ENCODE measurements at regions not wholly inside any gene's neighbourhood (a gene's known extent, or its start where the extent isn't known, plus 50 kb on each side); places are given as distances from the start of the nearest gene placed in this dataset.

GRCh38 chr15:96687388-96688107 lies 357.0 kb downstream of the NR2F2 start:
- no peak for TF ChIP-seq ZFP3 (CRISPR knock-in tag; IDR thresholded peaks at IDR 0.05)
- no peak for ATAC-seq

DNA sequence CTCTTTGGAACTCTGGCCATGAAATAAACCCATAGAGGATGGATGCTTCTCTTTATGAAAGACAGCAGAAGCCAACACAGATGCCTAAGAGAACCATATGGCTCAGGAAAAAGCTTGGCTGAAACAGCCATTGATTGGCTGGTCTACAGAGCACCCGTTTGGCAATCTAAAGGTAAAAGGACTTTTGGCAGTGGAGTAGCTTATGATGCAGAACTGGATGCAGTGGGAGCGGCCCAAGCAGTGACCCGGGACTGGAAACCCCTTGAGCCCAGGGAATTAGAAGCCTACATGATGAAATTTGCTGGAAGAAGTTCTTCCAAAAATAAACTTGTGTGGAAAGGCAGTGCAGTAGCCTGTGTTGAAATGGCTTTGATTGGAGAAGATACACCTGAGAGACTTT lies 360.2 kb downstream of the NR2F2 start:
- TF ChIP-seq ZNF8 (CRISPR knock-in tag; IDR thresholded peaks at IDR 0.05) (no peak), TCF4 (CRISPR knock-in tag; IDR thresholded peaks at IDR 0.05; ENCODE audit: borderline replicate concordance) (no peak), ZNF70 (CRISPR knock-in tag; IDR thresholded peaks at IDR 0.05) (no peak), BACH2 (CRISPR knock-in tag; IDR thresholded peaks at IDR 0.05; ENCODE audit: borderline replicate concordance) (no peak), RARB (CRISPR knock-in tag; IDR thresholded peaks at IDR 0.05) (no peak), OSR1 (CRISPR knock-in tag; IDR thresholded peaks at IDR 0.05) (no peak), ZFP3 (CRISPR knock-in tag; IDR thresholded peaks at IDR 0.05) (no peak), ARNTL (CRISPR knock-in tag; IDR thresholded peaks at IDR 0.05; ENCODE audit: borderline replicate concordance, low read depth) (no peak), ZC3H10 (CRISPR knock-in tag; IDR thresholded peaks at IDR 0.05) (no peak), CREB5 (CRISPR knock-in tag; IDR thresholded peaks at IDR 0.05; ENCODE audit: low read depth) (no peak), TSHZ2 (CRISPR knock-in tag; IDR thresholded peaks at IDR 0.05) (no peak), SNAI2 (CRISPR knock-in tag; IDR thresholded peaks at IDR 0.05) (no peak)
- TF ChIP-seq, protein P1, sequence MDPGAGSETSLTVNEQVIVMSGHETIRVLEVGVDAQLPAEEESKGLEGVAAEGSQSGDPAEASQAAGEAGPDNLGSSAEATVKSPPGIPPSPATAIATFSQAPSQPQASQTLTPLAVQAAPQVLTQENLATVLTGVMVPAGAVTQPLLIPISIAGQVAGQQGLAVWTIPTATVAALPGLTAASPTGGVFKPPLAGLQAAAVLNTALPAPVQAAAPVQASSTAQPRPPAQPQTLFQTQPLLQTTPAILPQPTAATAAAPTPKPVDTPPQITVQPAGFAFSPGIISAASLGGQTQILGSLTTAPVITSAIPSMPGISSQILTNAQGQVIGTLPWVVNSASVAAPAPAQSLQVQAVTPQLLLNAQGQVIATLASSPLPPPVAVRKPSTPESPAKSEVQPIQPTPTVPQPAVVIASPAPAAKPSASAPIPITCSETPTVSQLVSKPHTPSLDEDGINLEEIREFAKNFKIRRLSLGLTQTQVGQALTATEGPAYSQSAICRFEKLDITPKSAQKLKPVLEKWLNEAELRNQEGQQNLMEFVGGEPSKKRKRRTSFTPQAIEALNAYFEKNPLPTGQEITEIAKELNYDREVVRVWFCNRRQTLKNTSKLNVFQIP (CRISPR knock-in tag; IDR thresholded peaks at IDR 0.05; ENCODE audit: borderline replicate concordance, low read depth) = no peak
- TF ChIP-seq, protein P2, sequence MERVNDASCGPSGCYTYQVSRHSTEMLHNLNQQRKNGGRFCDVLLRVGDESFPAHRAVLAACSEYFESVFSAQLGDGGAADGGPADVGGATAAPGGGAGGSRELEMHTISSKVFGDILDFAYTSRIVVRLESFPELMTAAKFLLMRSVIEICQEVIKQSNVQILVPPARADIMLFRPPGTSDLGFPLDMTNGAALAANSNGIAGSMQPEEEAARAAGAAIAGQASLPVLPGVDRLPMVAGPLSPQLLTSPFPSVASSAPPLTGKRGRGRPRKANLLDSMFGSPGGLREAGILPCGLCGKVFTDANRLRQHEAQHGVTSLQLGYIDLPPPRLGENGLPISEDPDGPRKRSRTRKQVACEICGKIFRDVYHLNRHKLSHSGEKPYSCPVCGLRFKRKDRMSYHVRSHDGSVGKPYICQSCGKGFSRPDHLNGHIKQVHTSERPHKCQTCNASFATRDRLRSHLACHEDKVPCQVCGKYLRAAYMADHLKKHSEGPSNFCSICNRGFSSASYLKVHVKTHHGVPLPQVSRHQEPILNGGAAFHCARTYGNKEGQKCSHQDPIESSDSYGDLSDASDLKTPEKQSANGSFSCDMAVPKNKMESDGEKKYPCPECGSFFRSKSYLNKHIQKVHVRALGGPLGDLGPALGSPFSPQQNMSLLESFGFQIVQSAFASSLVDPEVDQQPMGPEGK (CRISPR knock-in tag; IDR thresholded peaks at IDR 0.05; ENCODE audit: borderline replicate concordance) = no peak
- no peak for ATAC-seq

GRCh38 chr15:96692826-96693225 lies 362.3 kb downstream of the NR2F2 start:
- TF ChIP-seq ARNTL (CRISPR knock-in tag; IDR thresholded peaks at IDR 0.05; ENCODE audit: borderline replicate concordance, low read depth) (no peak), ZFP30 (CRISPR knock-in tag; IDR thresholded peaks at IDR 0.05) (no peak), SNAI2 (CRISPR knock-in tag; IDR thresholded peaks at IDR 0.05) (no peak), ESRRG (CRISPR knock-in tag; IDR thresholded peaks at IDR 0.05) (no peak), CSDC2 (CRISPR knock-in tag; IDR thresholded peaks at IDR 0.05) (no peak), ZNF565 (CRISPR knock-in tag; conservative IDR thresholded peaks at IDR 0.05; ENCODE audit: low read depth) (no peak), TSHZ2 (CRISPR knock-in tag; IDR thresholded peaks at IDR 0.05) (no peak), GLIS3 (CRISPR knock-in tag; IDR thresholded peaks at IDR 0.05) (no peak), PPARA (CRISPR knock-in tag; IDR thresholded peaks at IDR 0.05; ENCODE audit: borderline replicate concordance) (no peak), BACH2 (CRISPR knock-in tag; IDR thresholded peaks at IDR 0.05; ENCODE audit: borderline replicate concordance) (no peak), CREB5 (CRISPR knock-in tag; IDR thresholded peaks at IDR 0.05; ENCODE audit: low read depth) (no peak)
- no peak for ATAC-seq

Measured in SK-N-SH treated with all-trans-retinoic acid at 6 μM for 48 hours (cell line).